K562 (cell line): ENCODE measurements at regions not wholly inside any gene's neighbourhood (a gene's known extent, or its start where the extent isn't known, plus 50 kb on each side); places are given as distances from the start of the nearest gene placed in this dataset.

Experiments
- ATAC-seq: fragments of 200-7000 bp; cut with Tn5 transposase; 3 replicates; pipeline ENCODE4 v1.9.1; 2020; ENCODE audit warnings: moderate library complexity
- BruUV-seq: library from RNA; stranded (reverse); fragments of 400-500 nt; replicated peaks from 2 replicates; lab custom pipeline; 2021; lab: Mats Ljungman, UMichigan
- CTCF ChIA-PET: fragments of 300-600 bp; formaldehyde crosslinking; extraction: SDS; loops from one replicate; lab custom pipeline; 2021; ENCODE audit warnings: low intra/inter-chr PET ratio; lab: Yijun Ruan, JAX
- POLR2A ChIA-PET: fragments of 300-600, 350-650 bp; sonication (Branson Sonifier 250); formaldehyde crosslinking; extraction: SDS; loops from one replicate; lab custom pipeline; 2021; ENCODE audit warnings: antibody characterized with exemption, inconsistent platforms; lab: Yijun Ruan, JAX
- DNase-seq, 4 experiments: peaks; one replicate each; pipeline versions ENCODE4 v3.0.0 to v3.0.0-alpha.2; 2011 to 2018; ENCODE audit warnings: low spot score in 3 of 4, mixed read lengths in 3 of 4; ENCODE audit errors: extremely low read depth in 1 of 4
- FAIRE-seq: peaks from 2 replicates; lab custom pipeline; 2011; peaks lifted over from hg19 to GRCh38; lab: Jason Lieb, UNC
- H2AFZ ChIP-seq: 2 replicates; pipeline ENCODE4 v1.6.0; 2011; ENCODE audit warnings: low read depth, low read length, control low read depth, inconsistent platforms
- H3K27ac ChIP-seq: fragments of 200-600 bp; 3 replicates; pipeline ENCODE4 v1.8.0; 2011; ENCODE audit warnings: low read depth, mild to moderate bottlenecking, control low read depth, inconsistent platforms, low read length, moderate library complexity, mixed read lengths; ENCODE audit errors: extremely low read depth
- H3K27me3 ChIP-seq, 2 experiments: fragments of 300-600 bp in 1 of 2; 2 replicates in 1 of 2; 3 replicates in 1 of 2; pipeline versions ENCODE4 v1.6.0 to v1.8.0; 2011; ENCODE audit warnings: inconsistent platforms in 2 of 2, low read length in 2 of 2, mild to moderate bottlenecking in 1 of 2, mixed read lengths in 1 of 2, moderate library complexity in 1 of 2; ENCODE audit not compliant: control insufficient read depth in 2 of 2, insufficient read depth in 2 of 2
- H3K36me3 ChIP-seq: fragments of 300-600 bp; 3 replicates; pipeline ENCODE4 v1.8.0; 2011; ENCODE audit warnings: mild to moderate bottlenecking, low read length, inconsistent platforms; ENCODE audit not compliant: control insufficient read depth, insufficient read depth
- H3K4me1 ChIP-seq, 2 experiments: fragments of 200-600 bp in 1 of 2; replicated peaks in 1 of 2; 2 replicates in 1 of 2; 3 replicates in 1 of 2; pipeline versions ENCODE4 v1.5.1 to v1.8.0; 2011; ENCODE audit warnings: inconsistent platforms in 2 of 2, low read length in 2 of 2, mild to moderate bottlenecking in 1 of 2, mixed read lengths in 1 of 2, moderate library complexity in 1 of 2; ENCODE audit not compliant: control insufficient read depth in 2 of 2, insufficient read depth in 2 of 2
- H3K4me2 ChIP-seq: 2 replicates; pipeline ENCODE4 v1.6.1; 2011; ENCODE audit warnings: low read length, control low read depth, inconsistent platforms, mixed read lengths; ENCODE audit not compliant: insufficient read depth
- H3K4me3 ChIP-seq: fragments of 200-600 bp; sonication (generic), shearing (Covaris generic); 2 replicates; pipeline ENCODE4 v1.5.1; 2016; ENCODE audit warnings: control low read depth, inconsistent platforms
- H3K79me2 ChIP-seq: fragments of 200-600 bp; 3 replicates; pipeline ENCODE4 v1.8.0; 2011; ENCODE audit warnings: low read length, inconsistent platforms; ENCODE audit not compliant: control insufficient read depth, insufficient read depth
- H3K9ac ChIP-seq, 2 experiments: 2 replicates each; pipeline versions ENCODE4 v1.6.0 to v1.6.1; 2011; ENCODE audit warnings: low read depth in 2 of 2, low read length in 2 of 2, control low read depth in 1 of 2, inconsistent platforms in 1 of 2, mild to moderate bottlenecking in 1 of 2, mixed read lengths in 1 of 2; ENCODE audit not compliant: insufficient read depth in 1 of 2
- H3K9me1 ChIP-seq: one replicate; pipeline ENCODE4 v1.6.0; 2011; ENCODE audit warnings: inconsistent platforms, mild to moderate bottlenecking, low read length, moderate library complexity; ENCODE audit not compliant: control insufficient read depth, insufficient read depth
- H3K9me3 ChIP-seq: replicated peaks from 2 replicates; pipeline ENCODE4 v1.5.1; 2011; ENCODE audit warnings: low read depth, low read length, inconsistent platforms; ENCODE audit not compliant: control insufficient read depth, insufficient read depth
- H4K20me1 ChIP-seq: replicated peaks from 2 replicates; pipeline ENCODE4 v1.6.1; 2011; ENCODE audit warnings: low read length, inconsistent platforms, mixed read lengths; ENCODE audit not compliant: control insufficient read depth, insufficient read depth
- ATF1 ChIP-seq, 2 experiments: fragments of 450-650 bp in 1 of 2; IDR thresholded peaks; 2 replicates each; pipeline ENCODE4 v1.6.1; 2016; ENCODE audit warnings: missing compliant biosample characterization in 1 of 2, missing genetic modification characterization in 1 of 2
- CBFA2T2 ChIP-seq: fragments of 450-650 bp; conservative IDR thresholded peaks from 2 replicates; pipeline ENCODE4 v1.6.1; 2017; ENCODE audit warnings: mild to moderate bottlenecking
- CHD7 ChIP-seq: fragments of 200-600 bp; sonication (generic); IDR thresholded peaks from one replicate; pipeline ENCODE4 v1.6.1; 2012; ENCODE audit warnings: mild to moderate bottlenecking, low read depth, low read length, inconsistent platforms
- FOXJ2 ChIP-seq: fragments of 200-800 bp; sonication (Bioruptor generic); IDR thresholded peaks from 2 replicates; pipeline ENCODE4 v1.6.1; 2016; ENCODE audit warnings: missing genetic modification characterization, missing compliant biosample characterization
- GATA2 ChIP-seq: sonication (generic); formaldehyde crosslinking; IDR thresholded peaks from 2 replicates; pipeline ENCODE4 v1.4.0; 2020; ENCODE audit warnings: mild to moderate bottlenecking, missing genetic modification reagents
- MAFK ChIP-seq: IDR thresholded peaks from 2 replicates; pipeline ENCODE4 v1.6.1; 2011; ENCODE audit warnings: low read length, improper control_type of control experiment
- MECOM ChIP-seq: fragments of 250-450 bp; sonication (Bioruptor Pico); IDR thresholded peaks from 2 replicates; pipeline ENCODE4 v1.8.0; 2022; ENCODE audit warnings: inconsistent platforms
- MXI1 ChIP-seq: IDR thresholded peaks from 2 replicates; pipeline ENCODE4 v1.6.1; 2011; ENCODE audit warnings: low read depth, mild to moderate bottlenecking, improper control_type of control experiment, low read length
- RAD51 ChIP-seq: fragments of 450-650 bp; IDR thresholded peaks from 2 replicates; pipeline ENCODE4 v1.7.1; 2016; ENCODE audit warnings: low read depth, mild to moderate bottlenecking, borderline replicate concordance
- SLC30A9 ChIP-seq: fragments of 250-450 bp; sonication (Bioruptor Pico); IDR thresholded peaks from 2 replicates; pipeline ENCODE4 v1.8.0; 2022; ENCODE audit warnings: mild to moderate bottlenecking, moderate library complexity
- TBP ChIP-seq: optimal IDR thresholded peaks from 2 replicates; pipeline ENCODE3; 2011; ENCODE audit warnings: low read depth, low read length, improper control_type of control experiment
- ZBTB12 ChIP-seq: fragments of 250-450 bp; sonication (Bioruptor Pico); IDR thresholded peaks from 2 replicates; pipeline ENCODE4 v1.4.0; 2020
- ZNF668 ChIP-seq: fragments of 250-450 bp; sonication (Bioruptor Pico); IDR thresholded peaks from 2 replicates; pipeline ENCODE4 v1.8.0; 2022; ENCODE audit warnings: mild to moderate bottlenecking, inconsistent platforms
- WGBS: fragments of 100-300 bp; shearing (Covaris generic); methylation state at CpG from one replicate; pipeline ENCODE4 v1.1.6; 2016; ENCODE audit warnings: low coverage, mixed read lengths; ENCODE audit not compliant: insufficient coverage; ENCODE audit errors: missing lambda C conversion rate; 5-methylcytosine and 5-hydroxymethylcytosine counted together
- in situ Hi-C: fragments of 300-500 bp; cut with MboI; formaldehyde crosslinking; loops from 4 replicates; pipeline ENCODE4 v1.15.0; 2018; ENCODE audit warnings: inconsistent platforms, mixed read lengths
- intact Hi-C: fragments of 100-400 bp; cut with micrococcal nuclease; formaldehyde crosslinking; loops from 2 replicates; pipeline ENCODE4 v1.14.2; 2022

- intact Hi-C loops: no loop called here
- no peak for DNase-seq
- no peak for TF ChIP-seq ATF1 (CRISPR knock-in tag; IDR thresholded peaks at IDR 0.05)
- no peak for TF ChIP-seq ATF1 (tag; IDR thresholded peaks at IDR 0.05)
- no peak for TF ChIP-seq RAD51
- TF ChIP-seq SLC30A9 (CRISPR knock-in tag): no peak
- TF ChIP-seq ZNF668 (CRISPR knock-in tag): no peak
- no peak for TF ChIP-seq ZBTB12 (CRISPR knock-in tag)
- no peak for TF ChIP-seq CHD7
- TF ChIP-seq GATA2 (CRISPR knock-in tag): no peak
- TF ChIP-seq MECOM (CRISPR knock-in tag): no peak
- no peak for TF ChIP-seq MXI1
- TF ChIP-seq MAFK: no peak
- TF ChIP-seq CBFA2T2: no peak
- no peak for TF ChIP-seq TBP
- no peak for TF ChIP-seq FOXJ2 (tag)
Measured at GRCh38 chr7:113452245-113452644, 333.9 kb upstream of the SMIM30 start.

More at GRCh38 chr7:113452245-113452644, 333.9 kb upstream of the SMIM30 start:
- Histone ChIP-seq H3K4me1 (no peaks in the 10 kb centered on the region), H3K9me1 (no peaks in the 10 kb centered on the region), H3K36me3 (no peaks in the 10 kb centered on the region), H3K9ac (no peak overlapping the region), H3K4me3 (no peak overlapping the region), H3K79me2 (no peaks in the 10 kb centered on the region), H3K9me3 (no peaks in the 10 kb centered on the region), H3K4me2 (no peak overlapping the region), H3K27me3 (no peaks in the 10 kb centered on the region), H4K20me1 (no peaks in the 10 kb centered on the region), H3K27ac (no peak overlapping the region), H2AFZ (no peak overlapping the region)
- FAIRE-seq: no peak
- ATAC-seq: no peak
- in situ Hi-C loops: no loop called here
- WGBS: 1% methylated on average over 4 of the region's 4 CpGs
- CTCF ChIA-PET: no interaction called here
- BruUV-seq: no TSS peak
- POLR2A ChIA-PET: no interaction called here
